ENCODE measurements at regions not wholly inside any gene's neighbourhood (a gene's known extent, or its start where the extent isn't known, plus 50 kb on each side); places are given as distances from the start of the nearest gene placed in this dataset.

GRCh38 chr18:45231617-45232016 is 383.7 kb upstream of the SLC14A2 start:
- DNase-seq, result no peak

- no peak for DNase-seq
Observed at GRCh38 chr18:45232061-45232460, 383.2 kb upstream of the SLC14A2 start.

- DNase-seq, result no peak
Observed at GRCh38 chr18:45236676-45237075, 378.6 kb upstream of the SLC14A2 start.

GRCh38 chr18:45237343-45238098 is 377.8 kb upstream of the SLC14A2 start:
- no peak for DNase-seq

- no peak for DNase-seq
Observed at GRCh38 chr18:45241271-45241670, 374.0 kb upstream of the SLC14A2 start.

- no peak for DNase-seq
Observed at GRCh38 chr18:45241982-45242565, 373.2 kb upstream of the SLC14A2 start.

GRCh38 chr18:45243340-45244110 is 371.8 kb upstream of the SLC14A2 start:
- DNase-seq, result no peak

- no peak for DNase-seq
Observed at GRCh38 chr18:45245091-45245511, 370.2 kb upstream of the SLC14A2 start.

GRCh38 chr18:45248240-45248903 is 366.9 kb upstream of the SLC14A2 start:
- DNase-seq, result no peak

GRCh38 chr18:45249246-45249661 is 366.0 kb upstream of the SLC14A2 start:
- no peak for DNase-seq

- no peak for DNase-seq
Observed at GRCh38 chr18:45250479-45250878, 364.8 kb upstream of the SLC14A2 start.

- DNase-seq, result no peak
Observed at GRCh38 chr18:45251236-45251635, 364.0 kb upstream of the SLC14A2 start.

GRCh38 chr18:45252474-45252873 is 362.8 kb upstream of the SLC14A2 start:
- no peak for DNase-seq

GRCh38 chr18:45253056-45253565 is 362.2 kb upstream of the SLC14A2 start:
- no peak for DNase-seq

GRCh38 chr18:45253973-45254708 is 361.1 kb upstream of the SLC14A2 start:
- no peak for DNase-seq

GRCh38 chr18:45254709-45255082 is 360.6 kb upstream of the SLC14A2 start:
- no peak for DNase-seq

GRCh38 chr18:45255197-45255890 is 359.9 kb upstream of the SLC14A2 start:
- DNase-seq, result peak; percentile 28

- no peak for DNase-seq
Observed at GRCh38 chr18:45260125-45260524, 355.2 kb upstream of the SLC14A2 start.

- peak; percentile 35 for DNase-seq
Observed at GRCh38 chr18:45266023-45266422, 349.3 kb upstream of the SLC14A2 start.

GRCh38 chr18:45267622-45268021 is 347.7 kb upstream of the SLC14A2 start:
- no peak for DNase-seq

- no peak for DNase-seq
Observed at GRCh38 chr18:45268583-45268982, 346.7 kb upstream of the SLC14A2 start.

- no peak for DNase-seq
Observed at GRCh38 chr18:45270289-45270771, 344.9 kb upstream of the SLC14A2 start.

Measured in DMS53 (cell line).